Cardiac fibroblast (primary cell): ENCODE measurements at regions not wholly inside any gene's neighbourhood (a gene's known extent, or its start where the extent isn't known, plus 50 kb on each side); places are given as distances from the start of the nearest gene placed in this dataset.

Source experiments
- DNase-seq, 2 donors: peaks; one replicate each; pipeline versions ENCODE4 v3.0.0 to v3.0.0-alpha.2; 2010; ENCODE audit warnings: low read depth in 2 of 2
- H3K4me3 ChIP-seq, 2 donors: replicated peaks in 1 of 2; 1 replicate in 1 of 2; 2 replicates in 1 of 2; pipeline ENCODE4 v1.5.1; 2011; ENCODE audit warnings: low read depth in 2 of 2, low read length in 2 of 2, mild to moderate bottlenecking in 2 of 2, moderate library complexity in 1 of 2
- TF ChIP-seq, protein P1 (sequence below): IDR thresholded peaks from one replicate; pipeline ENCODE4 v1.5.1; 2011; ENCODE audit warnings: low read depth, mild to moderate bottlenecking, low read length, inconsistent platforms

DNA sequence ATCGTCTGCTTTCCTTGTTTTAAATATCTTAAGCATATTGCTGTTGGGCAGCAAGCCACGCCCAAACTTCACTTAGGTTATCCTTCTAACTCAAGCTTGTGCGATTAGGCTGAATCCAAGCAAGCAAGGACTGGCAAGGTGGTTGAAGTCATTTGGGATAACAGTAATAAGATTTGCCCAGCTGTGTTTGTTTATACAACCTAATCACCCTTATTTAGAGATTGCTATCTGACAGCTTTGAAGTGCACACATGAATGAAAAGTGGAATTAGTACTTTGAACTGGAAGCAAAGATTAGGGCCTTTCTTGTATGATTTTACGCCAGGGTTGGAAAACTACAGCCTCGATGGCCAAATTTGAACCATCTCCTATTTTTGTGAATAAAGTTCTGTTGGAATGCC, 182.1 kb downstream of the ASB9 start:
- no peak overlapping the region for H3K4me3 ChIP-seq
- TF ChIP-seq, protein P1, sequence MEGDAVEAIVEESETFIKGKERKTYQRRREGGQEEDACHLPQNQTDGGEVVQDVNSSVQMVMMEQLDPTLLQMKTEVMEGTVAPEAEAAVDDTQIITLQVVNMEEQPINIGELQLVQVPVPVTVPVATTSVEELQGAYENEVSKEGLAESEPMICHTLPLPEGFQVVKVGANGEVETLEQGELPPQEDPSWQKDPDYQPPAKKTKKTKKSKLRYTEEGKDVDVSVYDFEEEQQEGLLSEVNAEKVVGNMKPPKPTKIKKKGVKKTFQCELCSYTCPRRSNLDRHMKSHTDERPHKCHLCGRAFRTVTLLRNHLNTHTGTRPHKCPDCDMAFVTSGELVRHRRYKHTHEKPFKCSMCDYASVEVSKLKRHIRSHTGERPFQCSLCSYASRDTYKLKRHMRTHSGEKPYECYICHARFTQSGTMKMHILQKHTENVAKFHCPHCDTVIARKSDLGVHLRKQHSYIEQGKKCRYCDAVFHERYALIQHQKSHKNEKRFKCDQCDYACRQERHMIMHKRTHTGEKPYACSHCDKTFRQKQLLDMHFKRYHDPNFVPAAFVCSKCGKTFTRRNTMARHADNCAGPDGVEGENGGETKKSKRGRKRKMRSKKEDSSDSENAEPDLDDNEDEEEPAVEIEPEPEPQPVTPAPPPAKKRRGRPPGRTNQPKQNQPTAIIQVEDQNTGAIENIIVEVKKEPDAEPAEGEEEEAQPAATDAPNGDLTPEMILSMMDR = no peak

GRCh38 chrX:15073313-15073712, 196.6 kb downstream of the ASB9 start:
- TF ChIP-seq, protein P1 = no peak
- no peak for DNase-seq

More for the DNA sequence above, 182.1 kb downstream of the ASB9 start:
- no peak for DNase-seq

GRCh38 chrX:15072880-15073279, 197.0 kb downstream of the ASB9 start:
- TF ChIP-seq, protein P1 = no peak
- H3K4me3 ChIP-seq = no peak overlapping the region

More at GRCh38 chrX:15073313-15073712, 196.6 kb downstream of the ASB9 start:
- no peak overlapping the region for H3K4me3 ChIP-seq

GRCh38 chrX:15072259-15072658, 197.6 kb downstream of the ASB9 start:
- no peak overlapping the region for H3K4me3 ChIP-seq
- TF ChIP-seq, protein P1 = no peak
- no peak for DNase-seq

More at GRCh38 chrX:15072880-15073279, 197.0 kb downstream of the ASB9 start:
- DNase-seq = no peak

GRCh38 chrX:15059474-15059873, 186.3 kb downstream of the MOSPD2 start:
- no peak overlapping the region for H3K4me3 ChIP-seq
- TF ChIP-seq, protein P1 = no peak
- no peak for DNase-seq

GRCh38 chrX:15056044-15056443, 182.8 kb downstream of the MOSPD2 start:
- TF ChIP-seq, protein P1 = no peak
- H3K4me3 ChIP-seq = no peak overlapping the region
- DNase-seq = no peak
